ENCODE measurements at regions not wholly inside any gene's neighbourhood (a gene's known extent, or its start where the extent isn't known, plus 50 kb on each side); places are given as distances from the start of the nearest gene placed in this dataset.

GRCh38 chr2:18500333-18500732 is 60.1 kb downstream of the RDH14 start (continued):
- TF ChIP-seq FOSL1 (IDR thresholded peaks at IDR 0.05; ENCODE audit: insufficient read depth, low read depth, low read length) (no peak), BACH1 (IDR thresholded peaks at IDR 0.05; ENCODE audit: low read length) (no peak), SP1 (IDR thresholded peaks at IDR 0.05; ENCODE audit: low read depth, low read length) (no peak), SIRT6 (IDR thresholded peaks at IDR 0.05; ENCODE audit: low read length) (no peak)
- TF ChIP-seq, protein P1, sequence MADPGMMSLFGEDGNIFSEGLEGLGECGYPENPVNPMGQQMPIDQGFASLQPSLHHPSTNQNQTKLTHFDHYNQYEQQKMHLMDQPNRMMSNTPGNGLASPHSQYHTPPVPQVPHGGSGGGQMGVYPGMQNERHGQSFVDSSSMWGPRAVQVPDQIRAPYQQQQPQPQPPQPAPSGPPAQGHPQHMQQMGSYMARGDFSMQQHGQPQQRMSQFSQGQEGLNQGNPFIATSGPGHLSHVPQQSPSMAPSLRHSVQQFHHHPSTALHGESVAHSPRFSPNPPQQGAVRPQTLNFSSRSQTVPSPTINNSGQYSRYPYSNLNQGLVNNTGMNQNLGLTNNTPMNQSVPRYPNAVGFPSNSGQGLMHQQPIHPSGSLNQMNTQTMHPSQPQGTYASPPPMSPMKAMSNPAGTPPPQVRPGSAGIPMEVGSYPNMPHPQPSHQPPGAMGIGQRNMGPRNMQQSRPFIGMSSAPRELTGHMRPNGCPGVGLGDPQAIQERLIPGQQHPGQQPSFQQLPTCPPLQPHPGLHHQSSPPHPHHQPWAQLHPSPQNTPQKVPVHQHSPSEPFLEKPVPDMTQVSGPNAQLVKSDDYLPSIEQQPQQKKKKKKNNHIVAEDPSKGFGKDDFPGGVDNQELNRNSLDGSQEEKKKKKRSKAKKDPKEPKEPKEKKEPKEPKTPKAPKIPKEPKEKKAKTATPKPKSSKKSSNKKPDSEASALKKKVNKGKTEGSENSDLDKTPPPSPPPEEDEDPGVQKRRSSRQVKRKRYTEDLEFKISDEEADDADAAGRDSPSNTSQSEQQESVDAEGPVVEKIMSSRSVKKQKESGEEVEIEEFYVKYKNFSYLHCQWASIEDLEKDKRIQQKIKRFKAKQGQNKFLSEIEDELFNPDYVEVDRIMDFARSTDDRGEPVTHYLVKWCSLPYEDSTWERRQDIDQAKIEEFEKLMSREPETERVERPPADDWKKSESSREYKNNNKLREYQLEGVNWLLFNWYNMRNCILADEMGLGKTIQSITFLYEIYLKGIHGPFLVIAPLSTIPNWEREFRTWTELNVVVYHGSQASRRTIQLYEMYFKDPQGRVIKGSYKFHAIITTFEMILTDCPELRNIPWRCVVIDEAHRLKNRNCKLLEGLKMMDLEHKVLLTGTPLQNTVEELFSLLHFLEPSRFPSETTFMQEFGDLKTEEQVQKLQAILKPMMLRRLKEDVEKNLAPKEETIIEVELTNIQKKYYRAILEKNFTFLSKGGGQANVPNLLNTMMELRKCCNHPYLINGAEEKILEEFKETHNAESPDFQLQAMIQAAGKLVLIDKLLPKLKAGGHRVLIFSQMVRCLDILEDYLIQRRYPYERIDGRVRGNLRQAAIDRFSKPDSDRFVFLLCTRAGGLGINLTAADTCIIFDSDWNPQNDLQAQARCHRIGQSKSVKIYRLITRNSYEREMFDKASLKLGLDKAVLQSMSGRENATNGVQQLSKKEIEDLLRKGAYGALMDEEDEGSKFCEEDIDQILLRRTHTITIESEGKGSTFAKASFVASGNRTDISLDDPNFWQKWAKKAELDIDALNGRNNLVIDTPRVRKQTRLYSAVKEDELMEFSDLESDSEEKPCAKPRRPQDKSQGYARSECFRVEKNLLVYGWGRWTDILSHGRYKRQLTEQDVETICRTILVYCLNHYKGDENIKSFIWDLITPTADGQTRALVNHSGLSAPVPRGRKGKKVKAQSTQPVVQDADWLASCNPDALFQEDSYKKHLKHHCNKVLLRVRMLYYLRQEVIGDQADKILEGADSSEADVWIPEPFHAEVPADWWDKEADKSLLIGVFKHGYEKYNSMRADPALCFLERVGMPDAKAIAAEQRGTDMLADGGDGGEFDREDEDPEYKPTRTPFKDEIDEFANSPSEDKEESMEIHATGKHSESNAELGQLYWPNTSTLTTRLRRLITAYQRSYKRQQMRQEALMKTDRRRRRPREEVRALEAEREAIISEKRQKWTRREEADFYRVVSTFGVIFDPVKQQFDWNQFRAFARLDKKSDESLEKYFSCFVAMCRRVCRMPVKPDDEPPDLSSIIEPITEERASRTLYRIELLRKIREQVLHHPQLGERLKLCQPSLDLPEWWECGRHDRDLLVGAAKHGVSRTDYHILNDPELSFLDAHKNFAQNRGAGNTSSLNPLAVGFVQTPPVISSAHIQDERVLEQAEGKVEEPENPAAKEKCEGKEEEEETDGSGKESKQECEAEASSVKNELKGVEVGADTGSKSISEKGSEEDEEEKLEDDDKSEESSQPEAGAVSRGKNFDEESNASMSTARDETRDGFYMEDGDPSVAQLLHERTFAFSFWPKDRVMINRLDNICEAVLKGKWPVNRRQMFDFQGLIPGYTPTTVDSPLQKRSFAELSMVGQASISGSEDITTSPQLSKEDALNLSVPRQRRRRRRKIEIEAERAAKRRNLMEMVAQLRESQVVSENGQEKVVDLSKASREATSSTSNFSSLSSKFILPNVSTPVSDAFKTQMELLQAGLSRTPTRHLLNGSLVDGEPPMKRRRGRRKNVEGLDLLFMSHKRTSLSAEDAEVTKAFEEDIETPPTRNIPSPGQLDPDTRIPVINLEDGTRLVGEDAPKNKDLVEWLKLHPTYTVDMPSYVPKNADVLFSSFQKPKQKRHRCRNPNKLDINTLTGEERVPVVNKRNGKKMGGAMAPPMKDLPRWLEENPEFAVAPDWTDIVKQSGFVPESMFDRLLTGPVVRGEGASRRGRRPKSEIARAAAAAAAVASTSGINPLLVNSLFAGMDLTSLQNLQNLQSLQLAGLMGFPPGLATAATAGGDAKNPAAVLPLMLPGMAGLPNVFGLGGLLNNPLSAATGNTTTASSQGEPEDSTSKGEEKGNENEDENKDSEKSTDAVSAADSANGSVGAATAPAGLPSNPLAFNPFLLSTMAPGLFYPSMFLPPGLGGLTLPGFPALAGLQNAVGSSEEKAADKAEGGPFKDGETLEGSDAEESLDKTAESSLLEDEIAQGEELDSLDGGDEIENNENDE (IDR thresholded peaks at IDR 0.05; ENCODE audit: insufficient replicate concordance, low read length): no peak
